Esophagus muscularis mucosa (tissue), 4 donors: ENCODE measurements at regions not wholly inside any gene's neighbourhood (a gene's known extent, or its start where the extent isn't known, plus 50 kb on each side); places are given as distances from the start of the nearest gene placed in this dataset.

Experiments
- DNase-seq: peaks from one replicate; pipeline ENCODE4 v3.0.0-alpha.2; 2017; ENCODE audit errors: extremely low spot score
- H3K27ac ChIP-seq, 4 donors: fragments of 200-600 bp; sonication (generic); replicated peaks in 1 of 4; 1 replicate in 3 of 4; 2 replicates in 1 of 4; pipeline ENCODE4 v1.5.1; 2016 to 2019; ENCODE audit warnings: mild to moderate bottlenecking in 1 of 4
- H3K27me3 ChIP-seq, 4 donors: fragments of 200-600 bp; sonication (generic); one replicate each; pipeline versions ENCODE4 v1.5.1 to v1.6.0; 2016 to 2019
- H3K36me3 ChIP-seq, 4 donors: fragments of 200-600 bp; sonication (generic); one replicate each; pipeline ENCODE4 v1.5.1; 2016 to 2019
- H3K4me1 ChIP-seq, 4 donors: fragments of 200-600 bp; sonication (generic); one replicate each; pipeline ENCODE4 v1.5.1; 2016 to 2019
- H3K4me3 ChIP-seq, 4 donors: fragments of 200-600 bp; sonication (generic); 1 replicate in 2 of 4; 2 replicates in 2 of 4; pipeline ENCODE4 v1.5.1; 2016 to 2019; ENCODE audit warnings: mild to moderate bottlenecking in 4 of 4, moderate library complexity in 1 of 4
- H3K9me3 ChIP-seq, 4 donors: fragments of 200-600 bp; sonication (generic); 1 replicate in 3 of 4; 2 replicates in 1 of 4; pipeline ENCODE4 v1.5.1; 2016 to 2019
- EP300 ChIP-seq: sonication (generic); formaldehyde crosslinking; IDR thresholded peaks from one replicate; pipeline ENCODE4 v1.6.1; 2017; ENCODE audit warnings: antibody characterized with exemption
- POLR2A ChIP-seq: fragments of 450-650 bp; IDR thresholded peaks from one replicate; pipeline ENCODE4 v1.6.1; 2017; ENCODE audit warnings: antibody characterized with exemption, moderate library complexity, mild to moderate bottlenecking, low read depth
- POLR2AphosphoS5 ChIP-seq, 2 donors: sonication (generic); formaldehyde crosslinking; IDR thresholded peaks; one replicate each; pipeline ENCODE4 v1.6.1; 2017; ENCODE audit warnings: antibody characterized with exemption in 2 of 2
- WGBS: methylation state at CpG from one replicate; pipeline ENCODE4 v1.1.5; 2018; 5-methylcytosine and 5-hydroxymethylcytosine counted together
- intact Hi-C: fragments of 100-400 bp; cut with DNase I; formaldehyde crosslinking; loops from one replicate; pipeline ENCODE4 v1.15.1; 2023
- TF ChIP-seq, protein P1 (sequence below), 3 experiments: fragments of 200-600 bp in 2 of 3; fragments of 450-650 bp in 1 of 3; sonication (generic) in 2 of 3; IDR thresholded peaks; one replicate each; pipeline ENCODE4 v1.5.1; 2017 to 2019; ENCODE audit warnings: antibody characterized with exemption in 3 of 3, mild to moderate bottlenecking in 2 of 3, moderate library complexity in 1 of 3

DNA sequence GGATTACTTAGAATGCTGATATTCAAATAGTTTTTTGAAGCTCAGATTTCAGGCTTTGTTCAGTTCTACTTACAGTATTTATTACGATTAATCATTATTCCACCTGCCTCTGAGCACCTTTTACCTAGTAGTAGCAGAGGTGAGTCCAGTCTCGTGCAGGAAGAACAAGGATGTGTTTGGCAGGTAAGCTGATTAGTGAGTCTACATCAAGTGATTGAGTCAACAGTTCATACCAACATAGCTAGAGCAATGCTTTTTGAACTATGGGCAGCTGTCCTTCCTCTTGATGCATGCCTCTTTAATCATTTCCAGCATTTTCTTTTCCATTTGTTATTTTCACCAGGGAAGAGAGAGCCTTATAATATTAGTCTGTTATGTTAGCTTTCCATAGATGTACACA lies 838.9 kb downstream of the USP25 start:
- no peak for TF ChIP-seq POLR2A
- no peak for TF ChIP-seq EP300
- TF ChIP-seq POLR2AphosphoS5 (IDR thresholded peaks at IDR 0.05): no peak
- TF ChIP-seq, protein P1, sequence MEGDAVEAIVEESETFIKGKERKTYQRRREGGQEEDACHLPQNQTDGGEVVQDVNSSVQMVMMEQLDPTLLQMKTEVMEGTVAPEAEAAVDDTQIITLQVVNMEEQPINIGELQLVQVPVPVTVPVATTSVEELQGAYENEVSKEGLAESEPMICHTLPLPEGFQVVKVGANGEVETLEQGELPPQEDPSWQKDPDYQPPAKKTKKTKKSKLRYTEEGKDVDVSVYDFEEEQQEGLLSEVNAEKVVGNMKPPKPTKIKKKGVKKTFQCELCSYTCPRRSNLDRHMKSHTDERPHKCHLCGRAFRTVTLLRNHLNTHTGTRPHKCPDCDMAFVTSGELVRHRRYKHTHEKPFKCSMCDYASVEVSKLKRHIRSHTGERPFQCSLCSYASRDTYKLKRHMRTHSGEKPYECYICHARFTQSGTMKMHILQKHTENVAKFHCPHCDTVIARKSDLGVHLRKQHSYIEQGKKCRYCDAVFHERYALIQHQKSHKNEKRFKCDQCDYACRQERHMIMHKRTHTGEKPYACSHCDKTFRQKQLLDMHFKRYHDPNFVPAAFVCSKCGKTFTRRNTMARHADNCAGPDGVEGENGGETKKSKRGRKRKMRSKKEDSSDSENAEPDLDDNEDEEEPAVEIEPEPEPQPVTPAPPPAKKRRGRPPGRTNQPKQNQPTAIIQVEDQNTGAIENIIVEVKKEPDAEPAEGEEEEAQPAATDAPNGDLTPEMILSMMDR (IDR thresholded peaks at IDR 0.05): no peak
- H3K36me3 ChIP-seq: no peaks in the 10 kb centered on the region

DNA sequence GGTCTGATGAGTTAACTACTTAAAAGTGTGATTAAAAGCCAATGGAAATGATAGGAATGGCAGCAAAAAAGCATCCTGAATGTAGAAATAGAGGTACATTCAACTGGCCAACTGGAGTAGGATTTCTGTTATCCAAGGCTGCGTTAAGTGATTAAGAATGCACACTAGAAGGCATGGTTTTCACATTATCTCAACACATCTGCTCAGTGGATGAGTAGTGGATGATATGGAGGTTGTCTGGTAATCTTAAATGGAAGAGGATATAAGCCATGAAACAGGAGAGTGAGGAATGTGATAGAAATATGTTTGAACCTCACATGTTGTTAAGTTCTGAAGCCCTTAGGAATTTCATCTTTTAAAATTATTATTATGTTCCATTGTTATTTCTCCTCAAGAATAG lies 839.9 kb downstream of the USP25 start:
- TF ChIP-seq, protein P1 (IDR thresholded peaks at IDR 0.05): no peak
- TF ChIP-seq EP300: no peak
- no peak for TF ChIP-seq POLR2AphosphoS5 (IDR thresholded peaks at IDR 0.05)
- no peak for TF ChIP-seq POLR2A
- Histone ChIP-seq H3K27ac (no peak overlapping the region), H3K9me3 (no peaks in the 10 kb centered on the region), H3K36me3 (no peaks in the 10 kb centered on the region), H3K4me3 (no peak overlapping the region), H3K27me3 (no peaks in the 10 kb centered on the region), H3K4me1 (peaks cover 0 to 4% (median 0%) of the 10 kb centered on the region in 4 donors)
- WGBS: 89% methylated on average over 1 of the region's 1 CpG
- intact Hi-C loops: no loop called here
- no peak for DNase-seq

More for the DNA sequence above, 838.9 kb downstream of the USP25 start:
- WGBS: 80% methylated on average over 2 of the region's 2 CpGs
- intact Hi-C loops: no loop called here
- Histone ChIP-seq H3K27ac (no peak overlapping the region), H3K4me1 (peaks cover 0 to 6% (median 3%) of the 10 kb centered on the region in 4 donors), H3K9me3 (no peaks in the 10 kb centered on the region), H3K4me3 (no peak overlapping the region), H3K27me3 (no peaks in the 10 kb centered on the region)
- no peak for DNase-seq

DNA sequence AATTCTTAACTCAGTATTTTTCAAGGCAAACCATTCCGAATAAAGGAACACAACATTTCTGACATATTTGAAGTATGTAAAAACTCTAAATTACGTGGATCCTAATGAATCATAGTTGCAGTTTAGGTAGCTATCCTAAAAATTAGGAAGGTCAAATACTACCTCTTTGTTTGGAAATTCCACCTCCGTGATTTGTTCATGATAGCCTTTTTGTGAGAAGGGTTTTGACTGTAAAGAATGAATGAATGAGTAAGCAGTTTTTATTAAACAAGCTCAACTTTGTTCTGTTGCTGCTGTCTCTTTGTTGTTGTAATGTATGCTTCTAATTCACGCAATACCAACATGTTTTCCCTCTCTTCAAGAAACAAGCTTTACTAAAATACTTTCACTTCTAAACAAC lies 840.4 kb downstream of the USP25 start:
- no peaks in the 10 kb centered on the region for H3K27me3 ChIP-seq
- no peaks in the 10 kb centered on the region for H3K9me3 ChIP-seq
- H3K4me1 ChIP-seq: peaks cover 0 to 4% (median 0%) of the 10 kb centered on the region in 4 donors
- H3K4me3 ChIP-seq: no peak overlapping the region
- intact Hi-C loops: no loop called here
- no peaks in the 10 kb centered on the region for H3K36me3 ChIP-seq
- 90% methylated on average over 4 of the region's 4 CpGs for WGBS
- H3K27ac ChIP-seq: no peak overlapping the region
- DNase-seq: no peak
- no peak for TF ChIP-seq EP300
- TF ChIP-seq POLR2A: no peak
- TF ChIP-seq, protein P1 (IDR thresholded peaks at IDR 0.05): no peak

DNA sequence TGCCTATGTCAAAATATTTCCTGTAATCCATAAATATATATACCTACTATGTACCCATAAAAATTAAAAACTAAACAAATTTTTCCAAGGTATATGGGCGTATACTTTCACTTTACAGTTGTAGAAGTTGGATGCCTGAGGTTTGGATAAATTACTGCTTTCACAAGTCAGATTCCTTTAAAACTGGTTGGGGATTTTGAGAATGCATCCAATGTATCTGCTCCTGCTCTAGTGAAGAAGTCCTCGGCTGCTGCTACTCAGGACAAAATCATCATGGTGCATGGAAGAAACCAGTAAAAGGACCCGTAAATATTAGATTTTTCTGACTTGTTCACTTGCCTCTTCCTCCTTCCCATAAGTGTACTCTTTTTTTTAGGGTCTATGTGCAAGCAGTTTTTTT lies 841.1 kb downstream of the USP25 start:
- H3K9me3 ChIP-seq: no peaks in the 10 kb centered on the region
- H3K27ac ChIP-seq: no peak overlapping the region
- peaks cover 0 to 4% (median 0%) of the 10 kb centered on the region in 4 donors for H3K4me1 ChIP-seq
- 92% methylated on average over 3 of the region's 3 CpGs for WGBS
- no peak for DNase-seq
- no peak overlapping the region for H3K4me3 ChIP-seq
- intact Hi-C loops: no loop called here
- no peak for TF ChIP-seq POLR2AphosphoS5 (IDR thresholded peaks at IDR 0.05)
- TF ChIP-seq EP300: no peak
- H3K36me3 ChIP-seq: no peaks in the 10 kb centered on the region
- no peaks in the 10 kb centered on the region for H3K27me3 ChIP-seq

DNA sequence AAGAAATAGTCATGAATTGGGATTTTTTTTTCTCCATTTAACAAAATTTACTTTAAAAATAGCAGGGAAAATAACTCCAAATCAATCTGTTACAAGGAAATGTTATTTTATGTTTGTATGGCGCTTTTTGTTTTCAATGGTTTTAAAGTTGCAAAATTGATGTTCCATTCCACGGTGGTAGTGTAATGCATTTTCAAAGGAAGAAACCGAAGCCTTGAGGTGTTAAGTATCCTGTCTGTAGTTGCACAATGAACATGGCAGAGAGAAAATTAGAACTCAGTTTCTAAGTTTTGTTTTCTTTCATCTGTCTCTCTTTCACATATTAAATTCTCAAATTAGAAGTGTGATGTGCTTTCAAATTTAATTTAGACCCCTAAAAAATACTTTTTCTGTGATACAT lies 841.8 kb downstream of the USP25 start:
- intact Hi-C loops: no loop called here
- H3K4me3 ChIP-seq: no peak overlapping the region
- H3K36me3 ChIP-seq: no peaks in the 10 kb centered on the region
- no peak for DNase-seq
- TF ChIP-seq POLR2AphosphoS5 (IDR thresholded peaks at IDR 0.05) (no peak), EP300 (no peak), POLR2A (no peak)
- TF ChIP-seq, protein P1 (IDR thresholded peaks at IDR 0.05): no peak
- no peaks in the 10 kb centered on the region for H3K9me3 ChIP-seq
- WGBS: 94% methylated on average over 3 of the region's 3 CpGs
- H3K4me1 ChIP-seq: peaks cover 0 to 4% (median 0%) of the 10 kb centered on the region in 4 donors
- H3K27ac ChIP-seq: no peak overlapping the region
- H3K27me3 ChIP-seq: no peaks in the 10 kb centered on the region
